SU-DHL-6 (cell line): ENCODE measurements at regions not wholly inside any gene's neighbourhood (a gene's known extent, or its start where the extent isn't known, plus 50 kb on each side); places are given as distances from the start of the nearest gene placed in this dataset.

Experiments used
- EZH2phosphoT487 ChIP-seq: fragments of 200-600 bp; sonication (generic), shearing (Covaris generic); conservative IDR thresholded peaks from 2 replicates; pipeline ENCODE4 v1.6.1; 2018; ENCODE audit warnings: mild to moderate bottlenecking, antibody characterized with exemption, low read length, moderate library complexity, mixed read lengths
- TF ChIP-seq, protein P1 (sequence below): fragments of 200-600 bp; sonication (generic); IDR thresholded peaks from one replicate; pipeline ENCODE4 v1.5.1; 2017; ENCODE audit warnings: antibody characterized with exemption, mild to moderate bottlenecking, low read length, moderate library complexity; ENCODE audit not compliant: insufficient read depth, poor library complexity, severe bottlenecking

DNA sequence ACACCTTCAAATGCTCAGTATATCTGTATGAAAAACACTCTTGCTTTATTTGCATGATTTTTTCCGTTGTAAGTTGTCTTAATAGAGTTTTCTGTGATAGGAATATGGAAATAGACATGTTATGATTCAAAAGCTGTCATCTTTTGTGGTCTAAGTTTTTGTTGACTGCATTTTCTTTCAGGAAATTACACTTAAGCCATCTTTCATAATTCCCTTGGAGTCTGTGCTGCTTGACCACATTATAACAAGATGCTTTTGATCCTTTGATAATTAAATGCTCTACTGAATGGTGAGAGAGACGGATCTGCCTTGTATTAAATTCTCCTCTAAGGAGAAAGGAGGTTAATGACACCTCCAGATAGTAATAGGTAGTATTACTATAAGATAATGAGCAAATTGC is 272.8 kb upstream of the DAAM1 start:
- TF ChIP-seq, protein P1, sequence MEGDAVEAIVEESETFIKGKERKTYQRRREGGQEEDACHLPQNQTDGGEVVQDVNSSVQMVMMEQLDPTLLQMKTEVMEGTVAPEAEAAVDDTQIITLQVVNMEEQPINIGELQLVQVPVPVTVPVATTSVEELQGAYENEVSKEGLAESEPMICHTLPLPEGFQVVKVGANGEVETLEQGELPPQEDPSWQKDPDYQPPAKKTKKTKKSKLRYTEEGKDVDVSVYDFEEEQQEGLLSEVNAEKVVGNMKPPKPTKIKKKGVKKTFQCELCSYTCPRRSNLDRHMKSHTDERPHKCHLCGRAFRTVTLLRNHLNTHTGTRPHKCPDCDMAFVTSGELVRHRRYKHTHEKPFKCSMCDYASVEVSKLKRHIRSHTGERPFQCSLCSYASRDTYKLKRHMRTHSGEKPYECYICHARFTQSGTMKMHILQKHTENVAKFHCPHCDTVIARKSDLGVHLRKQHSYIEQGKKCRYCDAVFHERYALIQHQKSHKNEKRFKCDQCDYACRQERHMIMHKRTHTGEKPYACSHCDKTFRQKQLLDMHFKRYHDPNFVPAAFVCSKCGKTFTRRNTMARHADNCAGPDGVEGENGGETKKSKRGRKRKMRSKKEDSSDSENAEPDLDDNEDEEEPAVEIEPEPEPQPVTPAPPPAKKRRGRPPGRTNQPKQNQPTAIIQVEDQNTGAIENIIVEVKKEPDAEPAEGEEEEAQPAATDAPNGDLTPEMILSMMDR = no peak
- TF ChIP-seq EZH2phosphoT487 = no peak
